Epithelial cell of prostate (primary cell): ENCODE measurements at regions not wholly inside any gene's neighbourhood (a gene's known extent, or its start where the extent isn't known, plus 50 kb on each side); places are given as distances from the start of the nearest gene placed in this dataset.
A peak's percentile ranks its signal among the peaks of the same experiment; 100 is the strongest.
"Not testable (repeated sequence)": the region's sequence is repeated elsewhere in the genome, so short reads cannot be mapped to it uniquely, and the experiment has no call there.

ENCODE experiments used
- DNase-seq: peaks from one replicate; pipeline ENCODE4 v3.0.0-alpha.2; 2011; ENCODE audit warnings: low read depth, low spot score
- H3K27ac ChIP-seq: fragments of 450-650 bp; 2 replicates; pipeline ENCODE4 v1.5.1; 2017; ENCODE audit warnings: mild to moderate bottlenecking

GRCh38 chr7:35853194-35853593 is 52.3 kb downstream of the SEPTIN7 start:
- DNase-seq, H3K27ac ChIP-seq: not testable (repeated sequence)

DNA sequence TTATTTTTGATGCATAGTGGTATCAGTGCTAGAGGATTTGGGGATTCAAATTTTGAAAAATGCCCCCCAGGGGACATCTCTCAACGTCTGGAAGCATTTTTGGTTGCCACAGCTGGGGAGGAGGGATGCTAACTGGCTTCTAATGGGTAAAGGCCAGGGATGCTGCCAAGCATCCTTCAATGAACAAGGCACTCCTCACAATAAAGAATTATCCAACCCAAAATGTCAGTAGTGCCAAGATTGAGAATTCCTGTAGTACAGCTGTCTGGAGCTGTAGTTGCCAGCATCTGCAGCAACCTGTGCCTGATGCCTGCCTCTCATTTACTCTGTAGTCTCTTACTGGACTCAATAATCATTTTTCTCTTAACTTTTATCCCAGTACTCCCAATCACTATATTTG is 53.5 kb downstream of the SEPTIN7 start:
- no peak for DNase-seq
- no peak overlapping the region for H3K27ac ChIP-seq

DNA sequence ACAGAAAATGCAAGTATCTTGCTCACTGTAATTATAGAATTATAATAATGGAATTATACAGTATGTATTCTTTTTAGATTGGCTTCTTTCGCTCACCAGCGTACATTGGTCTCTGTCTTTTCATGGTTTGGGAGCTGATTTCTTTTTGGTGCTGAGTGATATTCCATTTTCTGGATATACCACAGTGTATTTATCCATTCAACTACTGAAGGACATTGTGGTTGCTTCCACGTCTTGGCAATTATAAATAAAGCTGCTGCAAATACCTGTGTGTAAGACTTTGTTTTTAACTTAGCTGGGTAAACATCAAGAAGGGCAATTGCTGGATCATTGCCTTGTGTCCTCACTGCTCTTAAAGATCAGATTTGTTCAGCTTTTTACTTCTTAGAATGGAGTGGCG is 55.3 kb downstream of the SEPTIN7 start:
- DNase-seq = no peak
- H3K27ac ChIP-seq = no peak overlapping the region

- DNase-seq = no peak
- H3K27ac ChIP-seq = no peak overlapping the region
These were observed 59.8 kb downstream of the SEPTIN7 start for GRCh38 chr7:35860664-35861063.

DNA sequence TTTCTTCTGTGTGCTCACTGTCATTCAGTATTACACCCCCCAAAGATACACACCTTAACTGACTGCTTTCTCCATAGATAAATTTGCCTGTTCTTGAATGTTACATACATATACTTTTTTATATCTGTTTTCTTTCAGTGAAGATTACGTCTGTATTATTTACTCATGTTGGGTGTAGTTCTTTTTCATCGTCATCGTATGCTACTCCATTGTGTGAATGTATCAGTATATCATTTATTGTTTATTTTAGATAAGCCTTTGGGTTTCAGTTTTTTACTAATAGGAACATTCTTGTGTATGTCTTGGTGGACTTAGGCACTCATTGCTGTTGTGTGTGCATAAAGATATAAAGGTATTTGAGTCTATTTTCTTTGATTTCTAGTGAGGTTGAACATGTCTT is 64.4 kb downstream of the SEPTIN7 start:
- no peak overlapping the region for H3K27ac ChIP-seq
- no peak for DNase-seq

- DNase-seq = no peak
- H3K27ac ChIP-seq = no peak overlapping the region
These were observed 65.3 kb downstream of the SEPTIN7 start for GRCh38 chr7:35866186-35866585.

DNA sequence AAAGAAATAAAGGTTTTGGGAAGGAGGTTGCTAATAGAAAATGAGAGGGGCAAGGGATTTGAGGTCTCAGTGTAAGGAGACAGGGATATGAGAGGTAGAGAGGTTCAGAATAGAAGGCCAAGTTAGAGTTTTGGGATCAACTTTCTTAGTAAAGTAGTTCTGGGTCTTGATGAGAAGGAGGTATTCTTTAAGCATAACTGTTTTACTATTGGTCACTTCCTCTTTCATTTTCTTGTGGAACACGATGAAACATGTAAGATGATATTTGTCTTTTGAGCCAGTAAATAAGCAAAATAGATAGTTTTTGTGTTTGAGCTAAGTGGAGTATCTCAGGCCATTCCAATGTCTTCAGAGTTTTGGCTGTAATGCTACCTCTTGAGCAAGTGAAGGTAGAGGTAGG is 68.3 kb downstream of the SEPTIN7 start:
- not testable (repeated sequence) for H3K27ac ChIP-seq, DNase-seq

DNA sequence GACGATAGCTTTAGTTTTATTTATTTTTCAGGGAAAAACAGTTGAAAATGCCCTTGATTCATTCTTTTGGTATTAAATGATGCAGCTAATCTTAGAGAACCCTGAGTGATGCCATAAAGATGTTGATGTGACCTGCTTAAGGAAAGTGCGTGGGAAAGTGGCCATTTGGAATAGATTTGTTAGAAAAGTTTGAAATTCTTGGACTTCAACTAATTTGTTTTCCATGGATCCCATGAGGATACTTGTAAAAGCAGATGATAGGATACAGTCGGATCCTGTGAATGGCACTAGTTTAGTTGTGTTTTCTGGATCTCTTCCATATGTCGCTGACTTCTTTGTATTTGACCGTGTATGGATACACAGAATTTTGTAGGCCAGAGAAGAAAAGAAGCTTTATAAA is 69.0 kb downstream of the SEPTIN7 start:
- no peak overlapping the region for H3K27ac ChIP-seq
- no peak for DNase-seq

GRCh38 chr7:35871856-35872255 is 71.0 kb downstream of the SEPTIN7 start:
- no peak for DNase-seq
- no peak overlapping the region for H3K27ac ChIP-seq

- DNase-seq = no peak
- H3K27ac ChIP-seq = no peak overlapping the region
These were observed 74.0 kb downstream of the SEPTIN7 start for GRCh38 chr7:35874886-35875285.

DNA sequence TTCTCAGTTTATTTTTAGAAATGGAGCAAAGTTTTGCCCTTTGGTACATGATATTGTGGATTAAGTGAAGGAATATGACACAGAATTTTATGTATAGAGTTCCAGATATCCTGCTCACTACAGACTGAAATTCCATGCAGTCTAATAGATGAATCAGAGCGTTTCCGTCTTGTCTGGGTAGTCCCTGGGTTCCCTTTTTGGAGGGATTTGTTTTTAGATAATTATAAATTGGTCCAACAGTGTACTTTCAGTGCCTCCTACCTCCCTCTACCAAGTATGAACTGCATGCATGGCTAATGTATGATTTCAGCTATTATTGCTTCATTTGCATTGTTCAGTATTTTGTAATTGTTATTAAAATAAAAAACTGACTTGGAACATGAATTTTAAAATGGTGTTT is 74.4 kb downstream of the SEPTIN7 start:
- no peak for DNase-seq
- no peak overlapping the region for H3K27ac ChIP-seq

DNA sequence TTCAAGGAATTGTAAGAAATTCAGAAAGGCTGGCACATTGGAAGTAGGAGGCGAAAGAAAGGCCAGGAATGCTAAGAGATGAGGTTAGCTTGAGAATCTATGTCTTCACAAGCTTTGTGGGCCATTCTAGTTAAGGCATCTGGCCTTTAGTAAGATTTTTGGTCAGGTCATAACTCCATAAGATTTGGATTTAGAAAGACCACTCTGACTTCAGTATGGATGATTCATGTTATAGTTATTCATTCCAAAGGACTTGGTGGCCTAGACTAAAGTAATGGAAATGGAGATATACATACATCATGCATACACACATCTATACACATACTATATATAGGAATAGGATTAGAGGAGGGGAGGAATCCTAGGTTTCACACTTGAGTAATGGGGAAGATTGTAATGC is 77.5 kb downstream of the SEPTIN7 start:
- no peak for DNase-seq
- H3K27ac ChIP-seq = no peak overlapping the region

DNA sequence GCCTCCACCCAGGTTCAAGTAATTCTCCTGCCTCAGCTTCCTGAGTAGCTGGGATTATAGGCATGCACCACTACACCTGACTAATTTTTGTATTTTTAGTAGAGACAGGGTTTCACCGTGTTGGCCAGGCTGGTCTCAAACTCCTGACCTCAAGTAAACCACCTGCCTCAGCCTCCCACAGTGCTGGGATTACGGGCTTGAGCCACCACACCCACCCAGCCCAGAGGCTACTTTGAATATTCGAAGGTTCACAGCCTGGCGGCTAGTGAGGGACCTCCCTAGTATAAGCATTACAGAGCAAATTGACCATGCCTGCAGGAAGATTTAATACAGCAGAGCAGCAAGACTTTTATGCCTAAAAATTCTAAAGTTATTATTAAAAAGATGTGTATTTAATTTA is 86.6 kb downstream of the SEPTIN7 start:
- DNase-seq, H3K27ac ChIP-seq: not testable (repeated sequence)

DNA sequence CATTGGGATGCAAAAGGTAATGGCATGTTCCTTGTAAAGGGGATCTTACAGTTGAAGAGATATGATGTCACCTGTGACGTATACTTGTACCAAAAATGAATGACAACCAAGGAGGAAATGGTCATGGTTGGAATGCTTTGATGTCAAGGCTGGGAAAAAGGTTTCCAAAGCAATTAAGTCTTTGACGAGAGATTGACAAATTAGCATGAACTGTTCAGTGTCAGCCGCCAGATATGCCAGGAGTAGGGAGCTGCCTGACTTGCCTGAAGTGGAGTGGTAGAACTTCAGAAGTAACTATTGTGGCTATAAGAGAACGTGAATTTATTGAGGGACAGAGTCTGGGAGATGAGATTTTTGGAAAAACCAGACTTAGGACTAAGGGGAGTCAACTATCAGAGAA is 88.1 kb downstream of the SEPTIN7 start:
- DNase-seq = no peak
- H3K27ac ChIP-seq = no peak overlapping the region

- DNase-seq = no peak
- no peak overlapping the region for H3K27ac ChIP-seq
These were observed 89.0 kb downstream of the SEPTIN7 start for GRCh38 chr7:35889870-35890269.

GRCh38 chr7:35891004-35891830 is 90.4 kb downstream of the SEPTIN7 start:
- DNase-seq = no peak
- H3K27ac ChIP-seq = no peak overlapping the region

- H3K27ac ChIP-seq = no peak overlapping the region
These were observed 92.8 kb downstream of the SEPTIN7 start for GRCh38 chr7:35893649-35894048.

GRCh38 chr7:35894721-35895120 is 93.9 kb downstream of the SEPTIN7 start:
- no peak for DNase-seq

More at GRCh38 chr7:35893649-35894048, 92.8 kb downstream of the SEPTIN7 start:
- DNase-seq = no peak

DNA sequence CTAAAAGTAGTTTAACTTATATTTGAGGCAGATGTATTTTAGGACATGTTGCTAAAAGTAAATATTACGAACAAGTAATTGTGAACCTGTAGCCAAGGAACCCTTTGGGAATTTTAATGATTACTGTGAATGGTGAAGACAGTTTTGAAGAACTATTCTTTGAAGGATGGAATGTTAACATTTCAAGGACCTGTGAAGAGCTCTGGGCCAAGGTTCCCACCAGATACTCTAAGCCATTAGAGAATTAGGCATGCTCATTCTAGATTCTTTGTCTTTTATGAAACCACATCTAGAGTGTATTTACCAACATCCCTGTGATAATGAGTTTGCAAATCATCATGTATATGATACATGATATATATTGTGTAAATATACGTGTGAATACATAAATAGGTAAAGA is 99.8 kb downstream of the SEPTIN7 start:
- DNase-seq = no peak

More at GRCh38 chr7:35894721-35895120, 93.9 kb downstream of the SEPTIN7 start:
- no peak overlapping the region for H3K27ac ChIP-seq

GRCh38 chr7:35905555-35905954 is 104.7 kb downstream of the SEPTIN7 start:
- DNase-seq = no peak
- H3K27ac ChIP-seq = peak overlapping the region; percentile 13

More for the DNA sequence above, 99.8 kb downstream of the SEPTIN7 start:
- H3K27ac ChIP-seq = no peak overlapping the region

- H3K27ac ChIP-seq = peak overlapping the region; percentile 13
- peak; percentile 24 for DNase-seq
These were observed 105.5 kb downstream of the SEPTIN7 start for GRCh38 chr7:35906191-35906908.
